Sigmoid colon (tissue), 6 donors: ENCODE measurements at regions not wholly inside any gene's neighbourhood (a gene's known extent, or its start where the extent isn't known, plus 50 kb on each side); places are given as distances from the start of the nearest gene placed in this dataset.
"Not testable (repeated sequence)": the region's sequence is repeated elsewhere in the genome, so short reads cannot be mapped to it uniquely, and the experiment has no call there.

Source experiments
- DNase-seq: peaks from one replicate; pipeline ENCODE4 v3.0.0-alpha.2; 2019
- H3K27ac ChIP-seq, 4 donors: fragments of 200-600 bp; sonication (generic); one replicate each; pipeline ENCODE4 v1.5.1; 2016 to 2019; ENCODE audit warnings: mild to moderate bottlenecking in 1 of 4
- H3K27me3 ChIP-seq, 3 donors: fragments of 200-600 bp; sonication (generic); one replicate each; pipeline ENCODE4 v1.5.1; 2019; ENCODE audit warnings: mild to moderate bottlenecking in 1 of 3
- H3K36me3 ChIP-seq, 4 donors: fragments of 200-600 bp; sonication (generic); one replicate each; pipeline ENCODE4 v1.5.1; 2016 to 2019
- H3K4me1 ChIP-seq, 4 donors: fragments of 200-600 bp; sonication (generic); one replicate each; pipeline ENCODE4 v1.5.1; 2017 to 2019
- H3K4me3 ChIP-seq, 4 donors: fragments of 200-600 bp; sonication (generic); one replicate each; pipeline ENCODE4 v1.5.1; 2017 to 2019; ENCODE audit warnings: mild to moderate bottlenecking in 2 of 4, moderate library complexity in 1 of 4
- H3K9me3 ChIP-seq, 4 donors: fragments of 200-600 bp in 3 of 4; sonication (generic) in 3 of 4; one replicate each; pipeline versions ENCODE4 v1.5.1 to v1.6.1; 2013 to 2019
- CTCF ChIP-seq, 4 experiments: fragments of 450-650 bp in 3 of 4; fragments of 200-600 bp in 1 of 4; IDR thresholded peaks; one replicate each; pipeline ENCODE4 v1.5.1; 2016 to 2019; ENCODE audit warnings: antibody characterized with exemption in 4 of 4, mild to moderate bottlenecking in 3 of 4, moderate library complexity in 2 of 4
- EP300 ChIP-seq, 4 donors: sonication (generic); formaldehyde crosslinking; IDR thresholded peaks; one replicate each; pipeline ENCODE4 v1.6.1; 2017; ENCODE audit warnings: antibody characterized with exemption in 4 of 4
- POLR2A ChIP-seq, 2 donors: fragments of 450-650 bp; IDR thresholded peaks; one replicate each; pipeline ENCODE4 v1.6.1; 2016; ENCODE audit warnings: antibody characterized with exemption in 2 of 2, mild to moderate bottlenecking in 2 of 2, moderate library complexity in 2 of 2
- POLR2AphosphoS5 ChIP-seq, 4 donors: sonication (generic); formaldehyde crosslinking; IDR thresholded peaks; one replicate each; pipeline ENCODE4 v1.6.1; 2017; ENCODE audit warnings: antibody characterized with exemption in 4 of 4
- WGBS, 2 donors: extraction: QIAGEN DNeasy Blood & Tissue Kit; methylation state at CpG; one replicate each; pipeline ENCODE4 v1.1.7; 2013; 5-methylcytosine and 5-hydroxymethylcytosine counted together
- intact Hi-C: fragments of 100-400 bp; cut with DNase I; formaldehyde crosslinking; loops from one replicate; pipeline ENCODE4 v1.15.1; 2023
- donor health status: healthy with polysubstance abuse.
- donor health status: healthy.

GRCh38 chr3:190941694-190942260, 79.3 kb upstream of the GMNC start:
- Histone ChIP-seq H3K4me3 (no peak overlapping the region), H3K36me3 (no peaks in the 10 kb centered on the region), H3K27ac (no peak overlapping the region), H3K27me3 (no peaks in the 10 kb centered on the region), H3K4me1 (no peaks in the 10 kb centered on the region), H3K9me3 (no peaks in the 10 kb centered on the region)
- no peak for DNase-seq
- TF ChIP-seq EP300 (IDR thresholded peaks at IDR 0.05) (no peak), CTCF (IDR thresholded peaks at IDR 0.05) (no peak), POLR2AphosphoS5 (IDR thresholded peaks at IDR 0.05) (no peak), POLR2A (IDR thresholded peaks at IDR 0.05) (no peak)
- 56 to 64% methylated on average over 5 of the region's 5 CpGs for WGBS, 2 donors
- intact Hi-C loops: no loop called here

- intact Hi-C loops: not testable (repeated sequence)
Observed at GRCh38 chr3:190934616-190935015, 72.1 kb upstream of the GMNC start.

DNA sequence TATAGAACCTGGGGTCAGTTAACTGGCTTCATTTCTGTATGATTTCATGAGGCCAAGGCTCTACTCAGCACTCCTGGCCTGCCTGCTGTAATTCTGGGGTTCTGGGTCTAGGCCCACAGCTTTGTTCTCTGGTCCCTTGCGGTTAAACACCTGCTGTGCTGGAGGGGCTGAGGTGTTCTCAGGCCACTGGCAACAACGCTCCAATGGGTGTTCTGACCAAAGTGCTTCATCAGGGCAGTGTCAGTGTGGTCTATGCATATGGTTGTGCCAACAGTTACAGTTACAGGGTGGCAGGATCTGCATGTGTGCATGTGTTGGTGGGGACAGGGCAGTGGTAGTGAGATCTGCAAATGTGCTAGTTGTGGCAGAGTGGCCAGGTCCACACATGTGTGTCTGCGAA, 64.1 kb upstream of the GMNC start:
- H3K4me1 ChIP-seq: no peaks in the 10 kb centered on the region
- no peak for TF ChIP-seq EP300 (IDR thresholded peaks at IDR 0.05)
- no peak for TF ChIP-seq POLR2AphosphoS5 (IDR thresholded peaks at IDR 0.05)
- no peak for TF ChIP-seq CTCF (IDR thresholded peaks at IDR 0.05)
- TF ChIP-seq POLR2A (IDR thresholded peaks at IDR 0.05): no peak
- H3K27ac ChIP-seq: no peak overlapping the region
- no peaks in the 10 kb centered on the region for H3K9me3 ChIP-seq
- intact Hi-C loops: no loop called here
- H3K36me3 ChIP-seq: no peaks in the 10 kb centered on the region
- WGBS, 2 donors: 78 to 86% methylated on average over 3 of the region's 3 CpGs
- H3K4me3 ChIP-seq: no peak overlapping the region
- DNase-seq: no peak
- H3K27me3 ChIP-seq: no peaks in the 10 kb centered on the region

More at GRCh38 chr3:190934616-190935015, 72.1 kb upstream of the GMNC start:
- H3K36me3 ChIP-seq, H3K27me3 ChIP-seq, H3K4me1 ChIP-seq, H3K9me3 ChIP-seq, H3K4me3 ChIP-seq, H3K27ac ChIP-seq, DNase-seq: not testable (repeated sequence)
- WGBS, 2 donors: 54 to 71% methylated on average over 9 of the region's 9 CpGs

DNA sequence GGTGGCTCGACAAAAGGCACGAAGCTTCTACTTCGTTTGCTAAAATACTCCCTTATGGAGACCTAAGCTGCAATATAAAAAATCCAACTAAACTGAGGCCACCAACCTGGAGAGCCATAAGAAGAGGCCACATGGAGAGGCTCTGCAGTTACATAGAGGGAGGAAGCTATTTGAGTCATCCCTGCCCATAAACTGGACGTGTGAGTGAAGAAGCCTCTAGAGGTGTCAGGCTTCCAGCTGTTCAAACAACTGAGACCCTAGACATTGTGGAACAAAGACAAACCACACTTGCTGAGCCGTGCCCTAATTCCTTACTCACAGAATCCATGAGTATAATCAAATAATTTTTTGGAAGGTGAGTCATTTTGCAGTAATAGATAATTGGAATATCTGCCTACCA, 50.2 kb upstream of the GMNC start:
- TF ChIP-seq POLR2AphosphoS5 (IDR thresholded peaks at IDR 0.05) (no peak), POLR2A (IDR thresholded peaks at IDR 0.05) (no peak), CTCF (IDR thresholded peaks at IDR 0.05) (no peak), EP300 (IDR thresholded peaks at IDR 0.05) (no peak)
- intact Hi-C loops: no loop called here
- no peak overlapping the region for H3K4me3 ChIP-seq
- H3K4me1 ChIP-seq: no peaks in the 10 kb centered on the region
- no peaks in the 10 kb centered on the region for H3K27me3 ChIP-seq
- H3K27ac ChIP-seq: no peak overlapping the region
- DNase-seq: no peak
- 59 to 72% methylated on average over 5 of the region's 5 CpGs for WGBS, 2 donors
- no peaks in the 10 kb centered on the region for H3K9me3 ChIP-seq
- H3K36me3 ChIP-seq: no peaks in the 10 kb centered on the region
